Occipital lobe (tissue), 1 donor: ENCODE measurements at regions not wholly inside any gene's neighbourhood (a gene's known extent, or its start where the extent isn't known, plus 50 kb on each side); places are given as distances from the start of the nearest gene placed in this dataset.
"Not testable (repeated sequence)": the region's sequence is repeated elsewhere in the genome, so short reads cannot be mapped to it uniquely, and the experiment has no call there.

Source experiments
- DNase-seq: peaks from one replicate; lab custom pipeline; 2025; lab: John Stamatoyannopoulos, UW

GRCh38 chrX:43350935-43351334, 305.2 kb upstream of the MAOA start:
- no peak for DNase-seq

- no peak for DNase-seq
Measured at GRCh38 chrX:43357741-43358140, 298.4 kb upstream of the MAOA start.

GRCh38 chrX:43373032-43373431, 283.1 kb upstream of the MAOA start:
- DNase-seq, result no peak

- DNase-seq, result no peak
Measured at GRCh38 chrX:43375136-43375535, 281.0 kb upstream of the MAOA start.

- DNase-seq, result no peak
Measured at GRCh38 chrX:43380704-43381103, 275.4 kb upstream of the MAOA start.

GRCh38 chrX:43386875-43387274, 269.2 kb upstream of the MAOA start:
- no peak for DNase-seq

- DNase-seq, result no peak
Measured at GRCh38 chrX:43405191-43405590, 250.9 kb upstream of the MAOA start.

- no peak for DNase-seq
Measured at GRCh38 chrX:43423876-43424275, 232.2 kb upstream of the MAOA start.

- no peak for DNase-seq
Measured at GRCh38 chrX:43436517-43436916, 219.6 kb upstream of the MAOA start.

GRCh38 chrX:43446752-43447151, 209.3 kb upstream of the MAOA start:
- no peak for DNase-seq

GRCh38 chrX:43448688-43449087, 207.4 kb upstream of the MAOA start:
- DNase-seq, result no peak

- no peak for DNase-seq
Measured at GRCh38 chrX:43450355-43450754, 205.7 kb upstream of the MAOA start.

GRCh38 chrX:43451976-43452686, 204.0 kb upstream of the MAOA start:
- DNase-seq, result not testable (repeated sequence)

- DNase-seq, result no peak
Measured at GRCh38 chrX:43456063-43456462, 200.0 kb upstream of the MAOA start.

- no peak for DNase-seq
Measured at GRCh38 chrX:43456906-43457305, 199.2 kb upstream of the MAOA start.

GRCh38 chrX:43467608-43468234, 188.4 kb upstream of the MAOA start:
- DNase-seq, result no peak

GRCh38 chrX:43469391-43470054, 186.6 kb upstream of the MAOA start:
- no peak for DNase-seq

GRCh38 chrX:43474321-43474720, 181.8 kb upstream of the MAOA start:
- DNase-seq, result no peak

- DNase-seq, result no peak
Measured at GRCh38 chrX:43479070-43479469, 177.0 kb upstream of the MAOA start.

- DNase-seq, result no peak
Measured at GRCh38 chrX:43479850-43480249, 176.2 kb upstream of the MAOA start.

GRCh38 chrX:43481576-43481975, 174.5 kb upstream of the MAOA start:
- no peak for DNase-seq

- no peak for DNase-seq
Measured at GRCh38 chrX:43493756-43494155, 162.3 kb upstream of the MAOA start.

- DNase-seq, result no peak
Measured at GRCh38 chrX:43500246-43500645, 155.9 kb upstream of the MAOA start.
